ENCODE measurements at regions not wholly inside any gene's neighbourhood (a gene's known extent, or its start where the extent isn't known, plus 50 kb on each side); places are given as distances from the start of the nearest gene placed in this dataset.

DNA sequence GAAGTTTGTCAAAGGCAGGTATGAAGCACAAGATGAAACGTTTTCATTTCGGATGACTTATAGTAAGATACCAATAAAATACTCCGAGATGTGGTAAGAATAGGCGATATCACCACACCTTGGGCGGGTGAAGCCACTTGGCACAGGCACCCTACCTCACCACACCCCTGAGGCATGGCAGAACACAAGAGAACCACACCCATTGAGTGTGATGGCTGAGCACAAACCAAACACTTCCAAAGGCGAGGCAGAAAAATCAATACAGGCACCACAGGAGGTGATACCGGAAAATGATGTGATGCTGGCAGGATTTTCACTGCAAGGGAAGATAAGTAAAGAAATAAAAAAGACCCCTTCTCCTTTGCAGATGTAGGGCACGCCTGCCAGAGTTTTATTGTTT is 332.9 kb upstream of the PRDM1 start (continued):
- TF ChIP-seq, protein P1, sequence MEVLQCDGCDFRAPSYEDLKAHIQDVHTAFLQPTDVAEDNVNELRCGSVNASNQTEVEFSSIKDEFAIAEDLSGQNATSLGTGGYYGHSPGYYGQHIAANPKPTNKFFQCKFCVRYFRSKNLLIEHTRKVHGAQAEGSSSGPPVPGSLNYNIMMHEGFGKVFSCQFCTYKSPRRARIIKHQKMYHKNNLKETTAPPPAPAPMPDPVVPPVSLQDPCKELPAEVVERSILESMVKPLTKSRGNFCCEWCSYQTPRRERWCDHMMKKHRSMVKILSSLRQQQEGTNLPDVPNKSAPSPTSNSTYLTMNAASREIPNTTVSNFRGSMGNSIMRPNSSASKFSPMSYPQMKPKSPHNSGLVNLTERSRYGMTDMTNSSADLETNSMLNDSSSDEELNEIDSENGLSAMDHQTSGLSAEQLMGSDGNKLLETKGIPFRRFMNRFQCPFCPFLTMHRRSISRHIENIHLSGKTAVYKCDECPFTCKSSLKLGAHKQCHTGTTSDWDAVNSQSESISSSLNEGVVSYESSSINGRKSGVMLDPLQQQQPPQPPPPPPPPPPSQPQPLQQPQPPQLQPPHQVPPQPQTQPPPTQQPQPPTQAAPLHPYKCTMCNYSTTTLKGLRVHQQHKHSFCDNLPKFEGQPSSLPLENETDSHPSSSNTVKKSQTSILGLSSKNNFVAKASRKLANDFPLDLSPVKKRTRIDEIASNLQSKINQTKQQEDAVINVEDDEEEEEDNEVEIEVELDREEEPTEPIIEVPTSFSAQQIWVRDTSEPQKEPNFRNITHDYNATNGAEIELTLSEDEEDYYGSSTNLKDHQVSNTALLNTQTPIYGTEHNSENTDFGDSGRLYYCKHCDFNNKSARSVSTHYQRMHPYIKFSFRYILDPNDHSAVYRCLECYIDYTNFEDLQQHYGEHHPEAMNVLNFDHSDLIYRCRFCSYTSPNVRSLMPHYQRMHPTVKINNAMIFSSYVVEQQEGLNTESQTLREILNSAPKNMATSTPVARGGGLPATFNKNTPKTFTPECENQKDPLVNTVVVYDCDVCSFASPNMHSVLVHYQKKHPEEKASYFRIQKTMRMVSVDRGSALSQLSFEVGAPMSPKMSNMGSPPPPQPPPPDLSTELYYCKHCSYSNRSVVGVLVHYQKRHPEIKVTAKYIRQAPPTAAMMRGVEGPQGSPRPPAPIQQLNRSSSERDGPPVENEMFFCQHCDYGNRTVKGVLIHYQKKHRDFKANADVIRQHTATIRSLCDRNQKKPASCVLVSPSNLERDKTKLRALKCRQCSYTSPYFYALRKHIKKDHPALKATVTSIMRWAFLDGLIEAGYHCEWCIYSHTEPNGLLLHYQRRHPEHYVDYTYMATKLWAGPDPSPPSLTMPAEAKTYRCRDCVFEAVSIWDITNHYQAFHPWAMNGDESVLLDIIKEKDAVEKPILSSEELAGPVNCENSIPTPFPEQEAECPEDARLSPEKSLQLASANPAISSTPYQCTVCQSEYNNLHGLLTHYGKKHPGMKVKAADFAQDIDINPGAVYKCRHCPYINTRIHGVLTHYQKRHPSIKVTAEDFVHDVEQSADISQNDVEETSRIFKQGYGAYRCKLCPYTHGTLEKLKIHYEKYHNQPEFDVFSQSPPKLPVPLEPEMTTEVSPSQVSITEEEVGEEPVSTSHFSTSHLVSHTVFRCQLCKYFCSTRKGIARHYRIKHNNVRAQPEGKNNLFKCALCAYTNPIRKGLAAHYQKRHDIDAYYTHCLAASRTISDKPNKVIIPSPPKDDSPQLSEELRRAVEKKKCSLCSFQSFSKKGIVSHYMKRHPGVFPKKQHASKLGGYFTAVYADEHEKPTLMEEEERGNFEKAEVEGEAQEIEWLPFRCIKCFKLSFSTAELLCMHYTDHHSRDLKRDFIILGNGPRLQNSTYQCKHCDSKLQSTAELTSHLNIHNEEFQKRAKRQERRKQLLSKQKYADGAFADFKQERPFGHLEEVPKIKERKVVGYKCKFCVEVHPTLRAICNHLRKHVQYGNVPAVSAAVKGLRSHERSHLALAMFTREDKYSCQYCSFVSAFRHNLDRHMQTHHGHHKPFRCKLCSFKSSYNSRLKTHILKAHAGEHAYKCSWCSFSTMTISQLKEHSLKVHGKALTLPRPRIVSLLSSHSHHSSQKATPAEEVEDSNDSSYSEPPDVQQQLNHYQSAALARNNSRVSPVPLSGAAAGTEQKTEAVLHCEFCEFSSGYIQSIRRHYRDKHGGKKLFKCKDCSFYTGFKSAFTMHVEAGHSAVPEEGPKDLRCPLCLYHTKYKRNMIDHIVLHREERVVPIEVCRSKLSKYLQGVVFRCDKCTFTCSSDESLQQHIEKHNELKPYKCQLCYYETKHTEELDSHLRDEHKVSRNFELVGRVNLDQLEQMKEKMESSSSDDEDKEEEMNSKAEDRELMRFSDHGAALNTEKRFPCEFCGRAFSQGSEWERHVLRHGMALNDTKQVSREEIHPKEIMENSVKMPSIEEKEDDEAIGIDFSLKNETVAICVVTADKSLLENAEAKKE (CRISPR knock-in tag; IDR thresholded peaks at IDR 0.05): no peak
- TF ChIP-seq EZH2phosphoT487 (IDR thresholded peaks at IDR 0.05; ENCODE audit: unreplicated experiment) (no peak), NANOG (IDR thresholded peaks at IDR 0.05; ENCODE audit: borderline replicate concordance) (no peak), ZNF114 (CRISPR knock-in tag; IDR thresholded peaks at IDR 0.05) (no peak), POLR2AphosphoS5 (IDR thresholded peaks at IDR 0.05; ENCODE audit: low read depth) (no peak)

DNA sequence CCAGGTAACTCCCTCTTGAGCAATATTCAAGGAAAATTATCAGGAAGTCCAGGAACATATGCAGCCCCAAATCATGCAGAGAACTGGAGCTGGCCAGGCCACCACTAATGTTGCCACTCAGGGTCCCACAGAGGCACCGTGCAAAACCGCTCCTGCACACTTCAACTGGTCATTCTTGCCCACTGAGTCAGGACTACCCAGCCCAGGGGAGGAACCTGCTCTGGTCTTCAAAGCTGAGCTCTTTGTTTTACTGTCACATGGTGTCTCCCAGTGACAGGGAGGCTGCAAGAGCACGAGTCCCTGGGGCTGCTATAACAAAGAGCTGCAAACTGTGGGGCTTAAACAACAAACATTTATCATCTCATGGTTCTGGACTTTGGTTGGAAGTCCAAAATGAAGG is 336.0 kb upstream of the PRDM1 start:
- Histone ChIP-seq H2AFZ (no peak overlapping the region), H3K4me2 (no peak overlapping the region), H3K27ac (ENCODE audit: low read depth) (no peak overlapping the region), H3K4me1 (ENCODE audit: insufficient read depth) (peaks cover 23% of the 10 kb centered on the region), H3F3A (replicated peaks; ENCODE audit: low read depth) (no peaks in the 10 kb centered on the region), H3K36me3 (ENCODE audit: insufficient read depth) (peaks cover 4% of the 10 kb centered on the region; the same call in 1 of the 2 replicates), H3K9me2 (ENCODE audit: insufficient read depth) (no peaks in the 10 kb centered on the region; the same call in 1 of the 2 replicates), H3K27me3 (ENCODE audit: insufficient read depth) (no peaks in the 10 kb centered on the region), H3K79me2 (replicated peaks; ENCODE audit: insufficient read depth) (no peaks in the 10 kb centered on the region), H4K20me1 (replicated peaks; ENCODE audit: insufficient read depth) (no peaks in the 10 kb centered on the region), H3K4me3 (no peak overlapping the region)
- no peak for DNase-seq (ENCODE audit: low spot score)
- no peaks in the 10 kb centered on the region for H3K27me3 Mint-ChIP-seq (ENCODE audit: insufficient read depth, low read depth, poor library complexity)
- H3K36me3 Mint-ChIP-seq (ENCODE audit: low read depth): no peaks in the 10 kb centered on the region; the same call in 2 of the 3 replicates
- no peak overlapping the region for H3K4me3 Mint-ChIP-seq
- H3K4me1 Mint-ChIP-seq: peaks cover 23% of the 10 kb centered on the region
- no peak for ATAC-seq
- H3K27ac Mint-ChIP-seq: no peak overlapping the region
- peaks cover 5% of the 10 kb centered on the region; the same call in 2 of the 3 replicates for H3K9me3 Mint-ChIP-seq
- no peak for TF ChIP-seq EZH2 (IDR thresholded peaks at IDR 0.05; ENCODE audit: low read depth, unreplicated experiment)
- TF ChIP-seq CREB1 (CRISPR knock-in tag; IDR thresholded peaks at IDR 0.05; ENCODE audit: low read depth): no peak
- TF ChIP-seq EZH2phosphoT487 (IDR thresholded peaks at IDR 0.05; ENCODE audit: unreplicated experiment): no peak
- TF ChIP-seq JUNB (IDR thresholded peaks at IDR 0.05; ENCODE audit: unreplicated experiment): no peak
- no peak for TF ChIP-seq ZNF114 (CRISPR knock-in tag; IDR thresholded peaks at IDR 0.05)
- TF ChIP-seq, protein P2, sequence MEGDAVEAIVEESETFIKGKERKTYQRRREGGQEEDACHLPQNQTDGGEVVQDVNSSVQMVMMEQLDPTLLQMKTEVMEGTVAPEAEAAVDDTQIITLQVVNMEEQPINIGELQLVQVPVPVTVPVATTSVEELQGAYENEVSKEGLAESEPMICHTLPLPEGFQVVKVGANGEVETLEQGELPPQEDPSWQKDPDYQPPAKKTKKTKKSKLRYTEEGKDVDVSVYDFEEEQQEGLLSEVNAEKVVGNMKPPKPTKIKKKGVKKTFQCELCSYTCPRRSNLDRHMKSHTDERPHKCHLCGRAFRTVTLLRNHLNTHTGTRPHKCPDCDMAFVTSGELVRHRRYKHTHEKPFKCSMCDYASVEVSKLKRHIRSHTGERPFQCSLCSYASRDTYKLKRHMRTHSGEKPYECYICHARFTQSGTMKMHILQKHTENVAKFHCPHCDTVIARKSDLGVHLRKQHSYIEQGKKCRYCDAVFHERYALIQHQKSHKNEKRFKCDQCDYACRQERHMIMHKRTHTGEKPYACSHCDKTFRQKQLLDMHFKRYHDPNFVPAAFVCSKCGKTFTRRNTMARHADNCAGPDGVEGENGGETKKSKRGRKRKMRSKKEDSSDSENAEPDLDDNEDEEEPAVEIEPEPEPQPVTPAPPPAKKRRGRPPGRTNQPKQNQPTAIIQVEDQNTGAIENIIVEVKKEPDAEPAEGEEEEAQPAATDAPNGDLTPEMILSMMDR (conservative IDR thresholded peaks at IDR 0.05; ENCODE audit: low read depth in 2 of 2): no peak
- no peak for TF ChIP-seq STAT1 (IDR thresholded peaks at IDR 0.05; ENCODE audit: unreplicated experiment)
- TF ChIP-seq, protein P3, sequence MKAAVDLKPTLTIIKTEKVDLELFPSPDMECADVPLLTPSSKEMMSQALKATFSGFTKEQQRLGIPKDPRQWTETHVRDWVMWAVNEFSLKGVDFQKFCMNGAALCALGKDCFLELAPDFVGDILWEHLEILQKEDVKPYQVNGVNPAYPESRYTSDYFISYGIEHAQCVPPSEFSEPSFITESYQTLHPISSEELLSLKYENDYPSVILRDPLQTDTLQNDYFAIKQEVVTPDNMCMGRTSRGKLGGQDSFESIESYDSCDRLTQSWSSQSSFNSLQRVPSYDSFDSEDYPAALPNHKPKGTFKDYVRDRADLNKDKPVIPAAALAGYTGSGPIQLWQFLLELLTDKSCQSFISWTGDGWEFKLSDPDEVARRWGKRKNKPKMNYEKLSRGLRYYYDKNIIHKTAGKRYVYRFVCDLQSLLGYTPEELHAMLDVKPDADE (IDR thresholded peaks at IDR 0.05): no peak
- no peak for TF ChIP-seq ZNF331 (CRISPR knock-in tag; IDR thresholded peaks at IDR 0.05; ENCODE audit: low read depth)
- TF ChIP-seq NANOG (IDR thresholded peaks at IDR 0.05; ENCODE audit: borderline replicate concordance): no peak
